GM12878 (cell line): ENCODE measurements at regions not wholly inside any gene's neighbourhood (a gene's known extent, or its start where the extent isn't known, plus 50 kb on each side); places are given as distances from the start of the nearest gene placed in this dataset.

ENCODE experiments used
- ATAC-seq: fragments of 200-7000 bp; cut with Tn5 transposase; 3 replicates; pipeline ENCODE4 v1.9.1; 2020; ENCODE audit warnings: mild to moderate bottlenecking, moderate library complexity
- BruUV-seq: library from RNA; stranded (reverse); fragments of 400-500 nt; replicated peaks from 2 replicates; lab custom pipeline; 2021; lab: Mats Ljungman, UMichigan
- CTCF ChIA-PET: fragments of 300-600 bp; sonication (Branson Sonifier 250); formaldehyde crosslinking; extraction: SDS; loops from one replicate; lab custom pipeline; 2021; ENCODE audit warnings: inconsistent platforms; lab: Yijun Ruan, JAX
- POLR2A ChIA-PET: fragments of 350-600 bp; formaldehyde crosslinking; extraction: SDS; loops from one replicate; lab custom pipeline; 2021; ENCODE audit warnings: inconsistent platforms; lab: Charles Lee
- RAD21 ChIA-PET: fragments of 300-600 bp; sonication (Branson Sonifier 250); formaldehyde crosslinking; loops from one replicate; lab custom pipeline; 2023; ENCODE audit warnings: antibody characterized with exemption; ENCODE audit not compliant: unreplicated experiment; lab: Charles Lee
- SMC1A ChIA-PET: fragments of 300-600 bp; sonication (Branson Sonifier 250); formaldehyde crosslinking; loops from one replicate; lab custom pipeline; 2023; ENCODE audit not compliant: unreplicated experiment, uncharacterized antibody; lab: Charles Lee
- DNase-seq: peaks from one replicate; pipeline ENCODE4 v3.0.0-alpha.2; 2011; ENCODE audit warnings: low read depth, low spot score
- FAIRE-seq: peaks from 3 replicates; lab custom pipeline; 2011; peaks lifted over from hg19 to GRCh38; lab: Jason Lieb, UNC
- H2AFZ ChIP-seq: 2 replicates; pipeline ENCODE4 v1.6.0; 2011; ENCODE audit warnings: low read depth, low read length, control low read depth; ENCODE audit not compliant: control insufficient read depth
- H3K27ac ChIP-seq: 2 replicates; pipeline ENCODE4 v1.5.1; 2011; ENCODE audit warnings: control low read depth; ENCODE audit not compliant: control insufficient read depth, insufficient read depth
- H3K27me3 ChIP-seq, 2 experiments: replicated peaks in 1 of 2; 2 replicates each; pipeline versions ENCODE4 v1.6.0 to v1.6.1; 2011; ENCODE audit warnings: low read length in 1 of 2; ENCODE audit not compliant: control insufficient read depth in 2 of 2, insufficient read depth in 2 of 2
- H3K36me3 ChIP-seq, 2 experiments: 2 replicates each; pipeline ENCODE4 v1.5.1; 2011; ENCODE audit warnings: low read length in 1 of 2; ENCODE audit not compliant: control insufficient read depth in 2 of 2, insufficient read depth in 2 of 2
- H3K4me1 ChIP-seq: 2 replicates; pipeline ENCODE4 v1.6.1; 2011; ENCODE audit warnings: mild to moderate bottlenecking, low read length, moderate library complexity, mixed read lengths; ENCODE audit not compliant: control insufficient read depth, insufficient read depth
- H3K4me2 ChIP-seq: 2 replicates; pipeline ENCODE4 v1.6.0; 2011; ENCODE audit warnings: control low read depth; ENCODE audit not compliant: control insufficient read depth, insufficient read depth
- H3K4me3 ChIP-seq: fragments of 200-600 bp; sonication (generic); 2 replicates; pipeline ENCODE4 v1.5.1; 2016
- H3K79me2 ChIP-seq: 2 replicates; pipeline ENCODE4 v1.6.0; 2011; ENCODE audit warnings: low read length; ENCODE audit not compliant: control insufficient read depth, insufficient read depth
- H3K9ac ChIP-seq: 2 replicates; pipeline ENCODE4 v1.8.0; 2011; ENCODE audit warnings: low read length, control low read depth, mixed read lengths; ENCODE audit not compliant: control insufficient read depth, insufficient read depth
- H3K9me3 ChIP-seq: replicated peaks from 3 replicates; pipeline ENCODE4 v1.5.1; 2011; ENCODE audit warnings: mild to moderate bottlenecking, low read length; ENCODE audit not compliant: control insufficient read depth, insufficient read depth
- H4K20me1 ChIP-seq: 2 replicates; pipeline ENCODE4 v1.6.0; 2011; ENCODE audit not compliant: control insufficient read depth, insufficient read depth
- ATF7 ChIP-seq: fragments of 450-650 bp; IDR thresholded peaks from 2 replicates; pipeline ENCODE4 v1.6.1; 2016; ENCODE audit warnings: low read depth, mild to moderate bottlenecking
- CBX3 ChIP-seq: fragments of 200-600 bp; sonication (generic); IDR thresholded peaks from 2 replicates; pipeline ENCODE4 v1.6.1; 2016; ENCODE audit warnings: low read depth, borderline replicate concordance
- FOXM1 ChIP-seq: IDR thresholded peaks from 2 replicates; pipeline ENCODE4 v1.6.1; 2012; ENCODE audit warnings: low read depth, mild to moderate bottlenecking, inconsistent platforms, low read length, moderate library complexity
- GABPA ChIP-seq: IDR thresholded peaks from 2 replicates; pipeline ENCODE4 v1.6.1; 2014; ENCODE audit warnings: antibody characterized with exemption, low read depth, mild to moderate bottlenecking, inconsistent platforms
- HCFC1 ChIP-seq: fragments of 150-350 bp; IDR thresholded peaks from 2 replicates; pipeline ENCODE4 v1.6.1; 2014; ENCODE audit warnings: low read length
- HDAC2 ChIP-seq: fragments of 200-600 bp; sonication (generic); IDR thresholded peaks from 2 replicates; pipeline ENCODE4 v1.6.1; 2017
- KDM1A ChIP-seq: fragments of 200-600 bp; sonication (generic); IDR thresholded peaks from 2 replicates; pipeline ENCODE4 v1.6.1; 2016; ENCODE audit warnings: borderline replicate concordance
- MTA2 ChIP-seq: fragments of 450-650 bp; IDR thresholded peaks from 2 replicates; pipeline ENCODE4 v1.6.1; 2016; ENCODE audit warnings: low read depth, mild to moderate bottlenecking, moderate library complexity
- PAX5 ChIP-seq: IDR thresholded peaks from 2 replicates; pipeline ENCODE4 v1.6.1; 2011; ENCODE audit warnings: low read depth, low read length, borderline replicate concordance
- RFX5 ChIP-seq: IDR thresholded peaks from 2 replicates; pipeline ENCODE4 v1.6.1; 2011; ENCODE audit warnings: low read depth, low read length, improper control_type of control experiment
- SIX5 ChIP-seq: IDR thresholded peaks from 2 replicates; pipeline ENCODE4 v1.6.1; 2011; ENCODE audit warnings: mild to moderate bottlenecking, low read depth, low read length, moderate library complexity; ENCODE audit not compliant: severe bottlenecking
- SMARCA5 ChIP-seq: fragments of 450-650 bp; IDR thresholded peaks from 2 replicates; pipeline ENCODE4 v1.6.1; 2017; ENCODE audit warnings: mild to moderate bottlenecking
- WRNIP1 ChIP-seq: IDR thresholded peaks from 2 replicates; pipeline ENCODE4 v1.6.1; 2011; ENCODE audit warnings: low read depth, low read length, improper control_type of control experiment, borderline replicate concordance
- YBX1 ChIP-seq: fragments of 450-650 bp; IDR thresholded peaks from 2 replicates; pipeline ENCODE4 v1.6.1; 2016; ENCODE audit warnings: antibody characterized with exemption
- WGBS: methylation state at CpG from one replicate; pipeline ENCODE4 v1.1.6; 2016; ENCODE audit warnings: low lambda C conversion rate; ENCODE audit not compliant: insufficient replicate concordance, insufficient coverage; ENCODE audit errors: missing lambda C conversion rate; 5-methylcytosine and 5-hydroxymethylcytosine counted together
- in situ Hi-C: fragments of 300-500 bp; cut with MboI; formaldehyde crosslinking; loops from 9 replicates; pipeline ENCODE4 v1.14.3; 2018; ENCODE audit warnings: mixed read lengths
- intact Hi-C: fragments of 100-400 bp; cut with micrococcal nuclease; formaldehyde crosslinking; loops from one replicate; pipeline ENCODE4 v1.14.2; 2022; ENCODE audit not compliant: unreplicated experiment
- TF ChIP-seq, protein P1 (sequence below): fragments of 450-650 bp; IDR thresholded peaks from 2 replicates; pipeline ENCODE4 v1.6.1; 2017; ENCODE audit warnings: low read depth, mild to moderate bottlenecking, moderate library complexity
- TF ChIP-seq, protein P2 (sequence below): fragments of 450-650 bp; IDR thresholded peaks from 2 replicates; pipeline ENCODE4 v1.6.1; 2016; ENCODE audit warnings: mild to moderate bottlenecking

DNA sequence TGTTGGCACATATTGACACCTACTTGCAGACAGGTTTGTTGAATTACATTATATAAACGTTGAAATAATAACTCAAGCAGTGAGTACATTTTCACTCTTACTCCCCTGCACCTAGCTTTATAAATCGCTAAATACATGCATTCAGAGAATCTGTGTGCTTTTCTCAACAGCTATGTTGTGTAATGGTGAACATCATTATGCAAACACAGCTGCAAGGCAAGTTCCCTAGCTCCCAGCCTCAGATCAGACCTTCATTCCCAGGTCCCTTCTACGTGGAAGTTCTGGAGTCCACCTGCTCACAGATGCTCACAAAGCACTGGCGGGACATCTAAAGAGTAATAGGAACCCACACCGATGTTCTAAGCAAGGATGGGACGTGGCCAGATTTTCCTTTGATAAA lies 86.8 kb upstream of the PEG3 start:
- intact Hi-C loops, result no loop called here
- POLR2A ChIA-PET, result no interaction called here
- ATAC-seq (no peak), FAIRE-seq (no peak), DNase-seq (no peak)
- in situ Hi-C loops, result no loop called here
- 12% methylated on average over 6 of the region's 6 CpGs for WGBS
- BruUV-seq, result no TSS peak
- no peak overlapping the region for H3K27ac ChIP-seq
- TF ChIP-seq SMARCA5, result no peak
- TF ChIP-seq, protein P1, sequence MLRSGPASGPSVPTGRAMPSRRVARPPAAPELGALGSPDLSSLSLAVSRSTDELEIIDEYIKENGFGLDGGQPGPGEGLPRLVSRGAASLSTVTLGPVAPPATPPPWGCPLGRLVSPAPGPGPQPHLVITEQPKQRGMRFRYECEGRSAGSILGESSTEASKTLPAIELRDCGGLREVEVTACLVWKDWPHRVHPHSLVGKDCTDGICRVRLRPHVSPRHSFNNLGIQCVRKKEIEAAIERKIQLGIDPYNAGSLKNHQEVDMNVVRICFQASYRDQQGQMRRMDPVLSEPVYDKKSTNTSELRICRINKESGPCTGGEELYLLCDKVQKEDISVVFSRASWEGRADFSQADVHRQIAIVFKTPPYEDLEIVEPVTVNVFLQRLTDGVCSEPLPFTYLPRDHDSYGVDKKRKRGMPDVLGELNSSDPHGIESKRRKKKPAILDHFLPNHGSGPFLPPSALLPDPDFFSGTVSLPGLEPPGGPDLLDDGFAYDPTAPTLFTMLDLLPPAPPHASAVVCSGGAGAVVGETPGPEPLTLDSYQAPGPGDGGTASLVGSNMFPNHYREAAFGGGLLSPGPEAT, result no peak
- TF ChIP-seq CBX3, result no peak
- TF ChIP-seq ATF7, result no peak
- TF ChIP-seq HDAC2, result no peak
- no peak for TF ChIP-seq FOXM1
- TF ChIP-seq GABPA, result no peak
- TF ChIP-seq, protein P2, sequence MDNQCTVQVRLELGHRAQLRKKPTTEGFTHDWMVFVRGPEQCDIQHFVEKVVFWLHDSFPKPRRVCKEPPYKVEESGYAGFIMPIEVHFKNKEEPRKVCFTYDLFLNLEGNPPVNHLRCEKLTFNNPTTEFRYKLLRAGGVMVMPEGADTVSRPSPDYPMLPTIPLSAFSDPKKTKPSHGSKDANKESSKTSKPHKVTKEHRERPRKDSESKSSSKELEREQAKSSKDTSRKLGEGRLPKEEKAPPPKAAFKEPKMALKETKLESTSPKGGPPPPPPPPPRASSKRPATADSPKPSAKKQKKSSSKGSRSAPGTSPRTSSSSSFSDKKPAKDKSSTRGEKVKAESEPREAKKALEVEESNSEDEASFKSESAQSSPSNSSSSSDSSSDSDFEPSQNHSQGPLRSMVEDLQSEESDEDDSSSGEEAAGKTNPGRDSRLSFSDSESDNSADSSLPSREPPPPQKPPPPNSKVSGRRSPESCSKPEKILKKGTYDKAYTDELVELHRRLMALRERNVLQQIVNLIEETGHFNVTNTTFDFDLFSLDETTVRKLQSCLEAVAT, result no peak
- no peak for TF ChIP-seq YBX1
- TF ChIP-seq KDM1A, result no peak
- TF ChIP-seq HCFC1, result no peak
- TF ChIP-seq WRNIP1, result no peak
- TF ChIP-seq RFX5, result no peak
- TF ChIP-seq PAX5, result no peak
- TF ChIP-seq SIX5, result no peak
- no peak for TF ChIP-seq MTA2
- CTCF ChIA-PET, result no interaction called here
- H3K79me2 ChIP-seq, result no peaks in the 10 kb centered on the region
- H3K27me3 ChIP-seq, result no peaks in the 10 kb centered on the region
- no peaks in the 10 kb centered on the region for H3K36me3 ChIP-seq
- RAD21 ChIA-PET, result no interaction called here
- no peak overlapping the region for H3K4me3 ChIP-seq
- no peak overlapping the region for H2AFZ ChIP-seq
- SMC1A ChIA-PET, result interaction anchor here (1.1 kb wide), 1 partner anchor 34 kb away, joined by 3 read pairs; no protein-coding TSS in a partner anchor
- H3K9me3 ChIP-seq, result no peaks in the 10 kb centered on the region; the same call in 1 of the 3 replicates
- no peak overlapping the region for H3K4me2 ChIP-seq
- H3K4me1 ChIP-seq, result no peaks in the 10 kb centered on the region
- H3K9ac ChIP-seq, result no peak overlapping the region
- H4K20me1 ChIP-seq, result no peaks in the 10 kb centered on the region
